Suprapubic skin (tissue), 3 donors: ENCODE measurements at regions not wholly inside any gene's neighbourhood (a gene's known extent, or its start where the extent isn't known, plus 50 kb on each side); places are given as distances from the start of the nearest gene placed in this dataset.

Experiments used
- CTCF ChIP-seq, 2 donors: fragments of 200-600 bp in 1 of 2; fragments of 450-650 bp in 1 of 2; sonication (generic) in 1 of 2; IDR thresholded peaks; one replicate each; pipeline ENCODE4 v1.5.1; 2016 to 2019; ENCODE audit warnings: antibody characterized with exemption in 2 of 2, mild to moderate bottlenecking in 1 of 2, moderate library complexity in 1 of 2
- EP300 ChIP-seq: sonication (generic); formaldehyde crosslinking; IDR thresholded peaks from one replicate; pipeline ENCODE4 v1.6.1; 2017; ENCODE audit warnings: antibody characterized with exemption
- POLR2A ChIP-seq, 2 donors: fragments of 450-650 bp; IDR thresholded peaks; one replicate each; pipeline ENCODE4 v1.6.1; 2017; ENCODE audit warnings: antibody characterized with exemption in 2 of 2, mild to moderate bottlenecking in 2 of 2, moderate library complexity in 2 of 2

- TF ChIP-seq EP300 (no peak), CTCF (IDR thresholded peaks at IDR 0.05) (no peak), POLR2A (IDR thresholded peaks at IDR 0.05) (no peak)
Measured at GRCh38 chr1:19010503-19010902, 54.0 kb upstream of the IFFO2 start.
